ENCODE measurements at regions not wholly inside any gene's neighbourhood (a gene's known extent, or its start where the extent isn't known, plus 50 kb on each side); places are given as distances from the start of the nearest gene placed in this dataset.

- in situ Hi-C loops (cut with MboI; ENCODE audit: low sequenced_read_pairs) = no loop called here
Measured at GRCh38 chr15:58293622-58294550, 137.9 kb upstream of the LIPC start.

- in situ Hi-C loops (cut with MboI; ENCODE audit: low sequenced_read_pairs) = no loop called here
Measured at GRCh38 chr15:58294681-58295254, 137.0 kb upstream of the LIPC start.

- in situ Hi-C loops (cut with MboI; ENCODE audit: low sequenced_read_pairs) = no loop called here
Measured at GRCh38 chr15:58295637-58296215, 136.1 kb upstream of the LIPC start.

GRCh38 chr15:58296276-58296675 is 135.5 kb upstream of the LIPC start:
- in situ Hi-C loops (cut with MboI; ENCODE audit: low sequenced_read_pairs) = no loop called here

- in situ Hi-C loops (cut with MboI; ENCODE audit: low sequenced_read_pairs) = no loop called here
Measured at GRCh38 chr15:58297639-58298038, 134.2 kb upstream of the LIPC start.

- in situ Hi-C loops (cut with MboI; ENCODE audit: low sequenced_read_pairs) = no loop called here
Measured at GRCh38 chr15:58298879-58299850, 132.6 kb upstream of the LIPC start.

- in situ Hi-C loops (cut with MboI; ENCODE audit: low sequenced_read_pairs) = no loop called here
Measured at GRCh38 chr15:58302832-58303231, 129.0 kb upstream of the LIPC start.

GRCh38 chr15:58303236-58303635 is 128.6 kb upstream of the LIPC start:
- in situ Hi-C loops (cut with MboI; ENCODE audit: low sequenced_read_pairs) = no loop called here

GRCh38 chr15:58306591-58307312 is 125.0 kb upstream of the LIPC start:
- in situ Hi-C loops (cut with MboI; ENCODE audit: low sequenced_read_pairs) = no loop called here

- in situ Hi-C loops (cut with MboI; ENCODE audit: low sequenced_read_pairs) = no loop called here
Measured at GRCh38 chr15:58307313-58307961, 124.4 kb upstream of the LIPC start.

GRCh38 chr15:58308742-58309355 is 122.9 kb upstream of the LIPC start:
- in situ Hi-C loops (cut with MboI; ENCODE audit: low sequenced_read_pairs) = no loop called here

- in situ Hi-C loops (cut with MboI; ENCODE audit: low sequenced_read_pairs) = no loop called here
Measured at GRCh38 chr15:58309963-58310928, 121.5 kb upstream of the LIPC start.

GRCh38 chr15:58311556-58311955 is 120.2 kb upstream of the LIPC start:
- in situ Hi-C loops (cut with MboI; ENCODE audit: low sequenced_read_pairs) = no loop called here

GRCh38 chr15:58312031-58312430 is 119.8 kb upstream of the LIPC start:
- in situ Hi-C loops (cut with MboI; ENCODE audit: low sequenced_read_pairs) = no loop called here

GRCh38 chr15:58313304-58313703 is 118.5 kb upstream of the LIPC start:
- in situ Hi-C loops (cut with MboI; ENCODE audit: low sequenced_read_pairs) = no loop called here

- in situ Hi-C loops (cut with MboI; ENCODE audit: low sequenced_read_pairs) = no loop called here
Measured at GRCh38 chr15:58313810-58314592, 117.8 kb upstream of the LIPC start.

GRCh38 chr15:58314593-58315216 is 117.1 kb upstream of the LIPC start:
- in situ Hi-C loops (cut with MboI; ENCODE audit: low sequenced_read_pairs) = no loop called here
